K562 (cell line): ENCODE measurements at regions not wholly inside any gene's neighbourhood (a gene's known extent, or its start where the extent isn't known, plus 50 kb on each side); places are given as distances from the start of the nearest gene placed in this dataset.

Experiments
- ATAC-seq: fragments of 200-7000 bp; cut with Tn5 transposase; 3 replicates; pipeline ENCODE4 v1.9.1; 2020; ENCODE audit warnings: moderate library complexity
- BruUV-seq: library from RNA; stranded (reverse); fragments of 400-500 nt; replicated peaks from 2 replicates; lab custom pipeline; 2021; lab: Mats Ljungman, UMichigan
- CTCF ChIA-PET: fragments of 300-600 bp; formaldehyde crosslinking; extraction: SDS; loops from one replicate; lab custom pipeline; 2021; ENCODE audit warnings: low intra/inter-chr PET ratio; lab: Yijun Ruan, JAX
- POLR2A ChIA-PET: fragments of 300-600, 350-650 bp; sonication (Branson Sonifier 250); formaldehyde crosslinking; extraction: SDS; loops from one replicate; lab custom pipeline; 2021; ENCODE audit warnings: antibody characterized with exemption, inconsistent platforms; lab: Yijun Ruan, JAX
- DNase-seq, 4 experiments: peaks; one replicate each; pipeline versions ENCODE4 v3.0.0 to v3.0.0-alpha.2; 2011 to 2018; ENCODE audit warnings: low spot score in 3 of 4, mixed read lengths in 3 of 4; ENCODE audit errors: extremely low read depth in 1 of 4
- FAIRE-seq: peaks from 2 replicates; lab custom pipeline; 2011; peaks lifted over from hg19 to GRCh38; lab: Jason Lieb, UNC
- H2AFZ ChIP-seq: 2 replicates; pipeline ENCODE4 v1.6.0; 2011; ENCODE audit warnings: low read depth, low read length, control low read depth, inconsistent platforms
- H3K27ac ChIP-seq: fragments of 200-600 bp; 3 replicates; pipeline ENCODE4 v1.8.0; 2011; ENCODE audit warnings: low read depth, mild to moderate bottlenecking, control low read depth, inconsistent platforms, low read length, moderate library complexity, mixed read lengths; ENCODE audit errors: extremely low read depth
- H3K27me3 ChIP-seq, 2 experiments: fragments of 300-600 bp in 1 of 2; 2 replicates in 1 of 2; 3 replicates in 1 of 2; pipeline versions ENCODE4 v1.6.0 to v1.8.0; 2011; ENCODE audit warnings: inconsistent platforms in 2 of 2, low read length in 2 of 2, mild to moderate bottlenecking in 1 of 2, mixed read lengths in 1 of 2, moderate library complexity in 1 of 2; ENCODE audit not compliant: control insufficient read depth in 2 of 2, insufficient read depth in 2 of 2
- H3K36me3 ChIP-seq: fragments of 300-600 bp; 3 replicates; pipeline ENCODE4 v1.8.0; 2011; ENCODE audit warnings: mild to moderate bottlenecking, low read length, inconsistent platforms; ENCODE audit not compliant: control insufficient read depth, insufficient read depth
- H3K4me1 ChIP-seq, 2 experiments: fragments of 200-600 bp in 1 of 2; replicated peaks in 1 of 2; 2 replicates in 1 of 2; 3 replicates in 1 of 2; pipeline versions ENCODE4 v1.5.1 to v1.8.0; 2011; ENCODE audit warnings: inconsistent platforms in 2 of 2, low read length in 2 of 2, mild to moderate bottlenecking in 1 of 2, mixed read lengths in 1 of 2, moderate library complexity in 1 of 2; ENCODE audit not compliant: control insufficient read depth in 2 of 2, insufficient read depth in 2 of 2
- H3K4me2 ChIP-seq: 2 replicates; pipeline ENCODE4 v1.6.1; 2011; ENCODE audit warnings: low read length, control low read depth, inconsistent platforms, mixed read lengths; ENCODE audit not compliant: insufficient read depth
- H3K4me3 ChIP-seq: fragments of 200-600 bp; sonication (generic), shearing (Covaris generic); 2 replicates; pipeline ENCODE4 v1.5.1; 2016; ENCODE audit warnings: control low read depth, inconsistent platforms
- H3K79me2 ChIP-seq: fragments of 200-600 bp; 3 replicates; pipeline ENCODE4 v1.8.0; 2011; ENCODE audit warnings: low read length, inconsistent platforms; ENCODE audit not compliant: control insufficient read depth, insufficient read depth
- H3K9ac ChIP-seq, 2 experiments: 2 replicates each; pipeline versions ENCODE4 v1.6.0 to v1.6.1; 2011; ENCODE audit warnings: low read depth in 2 of 2, low read length in 2 of 2, control low read depth in 1 of 2, inconsistent platforms in 1 of 2, mild to moderate bottlenecking in 1 of 2, mixed read lengths in 1 of 2; ENCODE audit not compliant: insufficient read depth in 1 of 2
- H3K9me1 ChIP-seq: one replicate; pipeline ENCODE4 v1.6.0; 2011; ENCODE audit warnings: inconsistent platforms, mild to moderate bottlenecking, low read length, moderate library complexity; ENCODE audit not compliant: control insufficient read depth, insufficient read depth
- H3K9me3 ChIP-seq: replicated peaks from 2 replicates; pipeline ENCODE4 v1.5.1; 2011; ENCODE audit warnings: low read depth, low read length, inconsistent platforms; ENCODE audit not compliant: control insufficient read depth, insufficient read depth
- H4K20me1 ChIP-seq: replicated peaks from 2 replicates; pipeline ENCODE4 v1.6.1; 2011; ENCODE audit warnings: low read length, inconsistent platforms, mixed read lengths; ENCODE audit not compliant: control insufficient read depth, insufficient read depth
- ATF2 ChIP-seq: sonication (generic); formaldehyde crosslinking; IDR thresholded peaks from 2 replicates; pipeline ENCODE4 v1.8.1; 2022; ENCODE audit warnings: missing genetic modification reagents
- CHD4 ChIP-seq: fragments of 200-600 bp; sonication (generic); IDR thresholded peaks from 3 replicates; pipeline ENCODE4 v1.6.1; 2012; ENCODE audit warnings: low read depth, mild to moderate bottlenecking, mixed read lengths, low read length, inconsistent platforms; ENCODE audit not compliant: insufficient read depth, insufficient replicate concordance, poor library complexity, severe bottlenecking
- FOXP1 ChIP-seq: sonication (generic); formaldehyde crosslinking; IDR thresholded peaks from 2 replicates; pipeline ENCODE4 v1.8.0; 2022; ENCODE audit warnings: mild to moderate bottlenecking, missing genetic modification reagents
- HMG20A ChIP-seq: fragments of 450-650 bp; formaldehyde crosslinking; conservative IDR thresholded peaks from 2 replicates; pipeline ENCODE4 v1.4.0; 2020; ENCODE audit warnings: mild to moderate bottlenecking, mixed read lengths
- ID3 ChIP-seq, 2 experiments: fragments of 250-450 bp in 1 of 2; fragments of 450-650 bp in 1 of 2; sonication (Bioruptor Pico) in 1 of 2; IDR thresholded peaks; 2 replicates each; pipeline versions ENCODE4 v1.6.1 to v1.8.0; 2016 to 2021; ENCODE audit warnings: mild to moderate bottlenecking in 2 of 2, moderate library complexity in 2 of 2, missing compliant biosample characterization in 1 of 2, missing genetic modification characterization in 1 of 2
- MTA2 ChIP-seq: fragments of 450-650 bp; IDR thresholded peaks from 2 replicates; pipeline ENCODE4 v1.6.1; 2016; ENCODE audit warnings: low read depth
- ZBTB5 ChIP-seq: fragments of 450-650 bp; IDR thresholded peaks from 2 replicates; pipeline ENCODE4 v1.6.1; 2017; ENCODE audit warnings: antibody characterized with exemption
- ZC3H4 ChIP-seq: sonication (generic); formaldehyde crosslinking; IDR thresholded peaks from 2 replicates; pipeline ENCODE4 v1.9.0; 2021; ENCODE audit warnings: missing genetic modification reagents, borderline replicate concordance
- ZNF354B ChIP-seq: fragments of 250-450 bp; sonication (Bioruptor Pico); IDR thresholded peaks from 2 replicates; pipeline ENCODE4 v1.4.0; 2020
- ZNF584 ChIP-seq: fragments of 200-800 bp; sonication (Bioruptor generic); IDR thresholded peaks from 2 replicates; pipeline ENCODE4 v1.6.1; 2016; ENCODE audit warnings: low read depth, mild to moderate bottlenecking, missing genetic modification characterization, missing compliant biosample characterization
- WGBS: fragments of 100-300 bp; shearing (Covaris generic); methylation state at CpG from one replicate; pipeline ENCODE4 v1.1.6; 2016; ENCODE audit warnings: low coverage, mixed read lengths; ENCODE audit not compliant: insufficient coverage; ENCODE audit errors: missing lambda C conversion rate; 5-methylcytosine and 5-hydroxymethylcytosine counted together
- in situ Hi-C: fragments of 300-500 bp; cut with MboI; formaldehyde crosslinking; loops from 4 replicates; pipeline ENCODE4 v1.15.0; 2018; ENCODE audit warnings: inconsistent platforms, mixed read lengths
- intact Hi-C: fragments of 100-400 bp; cut with micrococcal nuclease; formaldehyde crosslinking; loops from 2 replicates; pipeline ENCODE4 v1.14.2; 2022

- intact Hi-C loops: no loop called here
- H4K20me1 ChIP-seq: no peaks in the 10 kb centered on the region
These were observed 830.9 kb upstream of the WWC1 start for GRCh38 chr5:167460449-167461020.

More at GRCh38 chr5:167460449-167461020, 830.9 kb upstream of the WWC1 start:
- ATAC-seq (no peak), FAIRE-seq (no peak), DNase-seq (no peak)
- TF ChIP-seq ATF2 (CRISPR knock-in tag): no peak
- TF ChIP-seq ZC3H4 (CRISPR knock-in tag): no peak
- no peak for TF ChIP-seq FOXP1 (CRISPR knock-in tag)
- TF ChIP-seq HMG20A (CRISPR knock-in tag): no peak
- TF ChIP-seq ZNF354B (CRISPR knock-in tag): no peak
- TF ChIP-seq MTA2: no peak
- TF ChIP-seq CHD4: no peak
- no peak for TF ChIP-seq ZBTB5
- TF ChIP-seq ZNF584 (CRISPR knock-in tag): no peak
- no peak for TF ChIP-seq ID3 (CRISPR knock-in tag; IDR thresholded peaks at IDR 0.05)
- TF ChIP-seq ID3 (tag; IDR thresholded peaks at IDR 0.05): no peak
- Histone ChIP-seq H2AFZ (no peak overlapping the region), H3K9ac (no peak overlapping the region), H3K9me3 (no peaks in the 10 kb centered on the region), H3K4me2 (no peak overlapping the region), H3K9me1 (no peaks in the 10 kb centered on the region), H3K27ac (no peak overlapping the region), H3K27me3 (no peaks in the 10 kb centered on the region), H3K4me3 (no peak overlapping the region), H3K36me3 (no peaks in the 10 kb centered on the region), H3K79me2 (no peaks in the 10 kb centered on the region), H3K4me1 (no peaks in the 10 kb centered on the region)
- ChIA-PET POLR2A (no interaction called here), CTCF (no interaction called here)
- no TSS peak for BruUV-seq
- WGBS: 0% methylated on average over 4 of the region's 4 CpGs
- in situ Hi-C loops: no loop called here
